OCI-LY7 (cell line): ENCODE measurements at regions not wholly inside any gene's neighbourhood (a gene's known extent, or its start where the extent isn't known, plus 50 kb on each side); places are given as distances from the start of the nearest gene placed in this dataset.

Experiments
- BruUV-seq: library from RNA; stranded (reverse); fragments of 400-500 nt; replicated peaks from 2 replicates; lab custom pipeline; 2021; lab: Mats Ljungman, UMichigan
- CTCF ChIA-PET: fragments of 300-600 bp; sonication (Branson Sonifier 250); formaldehyde crosslinking; loops from one replicate; lab custom pipeline; 2022; ENCODE audit warnings: antibody characterized with exemption; ENCODE audit not compliant: unreplicated experiment; lab: Charles Lee
- POLR2A ChIA-PET: fragments of 300-600 bp; sonication (Branson Sonifier 250); formaldehyde crosslinking; loops from one replicate; lab custom pipeline; 2022; ENCODE audit warnings: antibody characterized with exemption; lab: Charles Lee
- DNase-seq: peaks from one replicate; pipeline ENCODE4 v3.0.0-alpha.2; 2015; ENCODE audit warnings: low spot score
- H2AFZ ChIP-seq: fragments of 200-600 bp; sonication (generic), shearing (Covaris generic); 2 replicates; pipeline ENCODE4 v1.6.1; 2014; ENCODE audit warnings: mild to moderate bottlenecking, antibody characterized with exemption, low read length, moderate library complexity
- H3K27ac ChIP-seq: fragments of 200-600 bp; sonication (generic); 2 replicates; pipeline ENCODE4 v1.5.1; 2014; ENCODE audit warnings: mixed run types, low read depth, mild to moderate bottlenecking, moderate library complexity, low read length, inconsistent platforms; ENCODE audit not compliant: poor library complexity, severe bottlenecking
- H3K36me3 ChIP-seq: fragments of 200-600 bp; sonication (generic); 2 replicates; pipeline ENCODE4 v1.6.1; 2014; ENCODE audit warnings: mild to moderate bottlenecking, antibody characterized with exemption, low read length, moderate library complexity, mixed read lengths; ENCODE audit not compliant: insufficient read depth
- H3K4me1 ChIP-seq: fragments of 200-600 bp; sonication (generic); 2 replicates; pipeline ENCODE4 v1.5.1; 2014; ENCODE audit warnings: mild to moderate bottlenecking, low read length; ENCODE audit not compliant: insufficient read depth, poor library complexity, severe bottlenecking
- H3K4me2 ChIP-seq: fragments of 200-600 bp; sonication (generic); 2 replicates; pipeline ENCODE4 v1.6.1; 2014; ENCODE audit warnings: mild to moderate bottlenecking, low read length
- H3K4me3 ChIP-seq: fragments of 200-600 bp; sonication (generic); 2 replicates; pipeline ENCODE4 v1.5.1; 2014; ENCODE audit warnings: mild to moderate bottlenecking, low read depth, low read length; ENCODE audit not compliant: poor library complexity, severe bottlenecking
- H3K79me2 ChIP-seq: fragments of 200-600 bp; sonication (generic); 2 replicates; pipeline ENCODE4 v1.6.1; 2016; ENCODE audit warnings: low read depth, mild to moderate bottlenecking, low read length, moderate library complexity, mixed read lengths; ENCODE audit not compliant: insufficient read depth
- H3K9me2 ChIP-seq: fragments of 200-600 bp; sonication (generic); 2 replicates; pipeline ENCODE4 v1.6.1; 2016; ENCODE audit warnings: mild to moderate bottlenecking, low read length, mixed read lengths; ENCODE audit not compliant: insufficient read depth
- H3K9me3 ChIP-seq: fragments of 200-600 bp; sonication (generic); 2 replicates; pipeline ENCODE4 v1.6.1; 2014; ENCODE audit warnings: mild to moderate bottlenecking, mixed run types, low read length, mixed read lengths
- H4K20me1 ChIP-seq: fragments of 200-600 bp; sonication (generic); 2 replicates; pipeline ENCODE4 v1.6.1; 2014; ENCODE audit warnings: mild to moderate bottlenecking, antibody characterized with exemption, low read length, moderate library complexity, mixed read lengths; ENCODE audit not compliant: insufficient read depth
- CTCF ChIP-seq: fragments of 200-600 bp; sonication (generic); conservative IDR thresholded peaks from 2 replicates; pipeline ENCODE4 v1.5.1; 2014; ENCODE audit warnings: mild to moderate bottlenecking, antibody characterized with exemption, low read length, moderate library complexity, mixed read lengths
- EZH2phosphoT487 ChIP-seq: fragments of 200-600 bp; sonication (generic); IDR thresholded peaks from 2 replicates; pipeline ENCODE4 v1.6.1; 2018; ENCODE audit warnings: low read depth, borderline replicate concordance, mild to moderate bottlenecking, mixed run types, antibody characterized with exemption, low read length, moderate library complexity, mixed read lengths
- intact Hi-C: fragments of 100-400 bp; cut with micrococcal nuclease; formaldehyde crosslinking; loops from one replicate; pipeline ENCODE4 v1.10.0; 2022; ENCODE audit not compliant: unreplicated experiment

DNA sequence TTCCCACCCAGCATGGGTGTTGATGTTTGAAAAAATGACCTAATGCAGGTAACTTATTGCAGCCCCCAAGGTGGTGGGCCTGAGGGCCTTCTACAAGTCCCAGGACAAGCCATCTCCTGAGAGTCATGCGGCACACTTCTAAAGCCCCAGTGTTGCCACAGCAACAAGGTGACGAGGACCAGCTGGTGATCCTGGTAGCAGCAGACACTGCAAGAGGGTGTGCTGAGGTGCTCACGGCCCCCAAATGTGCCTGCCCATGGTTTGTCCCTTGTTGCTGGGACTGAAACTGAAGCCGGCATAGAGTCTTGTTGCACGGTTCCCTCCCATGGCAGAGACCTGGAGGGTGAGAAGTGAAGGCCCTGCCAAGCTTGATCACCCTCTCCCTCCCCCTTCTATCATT lies 333.2 kb upstream of the MGMT start:
- Histone ChIP-seq H4K20me1 (no peaks in the 10 kb centered on the region), H3K79me2 (no peaks in the 10 kb centered on the region), H3K4me1 (no peaks in the 10 kb centered on the region), H3K9me3 (no peaks in the 10 kb centered on the region), H3K9me2 (no peaks in the 10 kb centered on the region), H3K4me3 (no peak overlapping the region), H3K27ac (no peak overlapping the region), H2AFZ (no peak overlapping the region), H3K4me2 (no peak overlapping the region), H3K36me3 (no peaks in the 10 kb centered on the region)
- intact Hi-C loops, result no loop called here
- ChIA-PET POLR2A (no interaction called here), CTCF (no interaction called here)
- BruUV-seq, result no TSS peak
- DNase-seq, result no peak
- no peak for TF ChIP-seq CTCF
- TF ChIP-seq EZH2phosphoT487, result no peak

GRCh38 chr10:129134371-129134770 lies 332.7 kb upstream of the MGMT start:
- Histone ChIP-seq H4K20me1 (no peaks in the 10 kb centered on the region), H3K4me1 (no peaks in the 10 kb centered on the region), H3K9me3 (no peaks in the 10 kb centered on the region), H3K9me2 (no peaks in the 10 kb centered on the region), H3K36me3 (no peaks in the 10 kb centered on the region), H3K79me2 (no peaks in the 10 kb centered on the region), H2AFZ (no peak overlapping the region), H3K27ac (no peak overlapping the region), H3K4me3 (no peak overlapping the region), H3K4me2 (no peak overlapping the region)
- BruUV-seq, result no TSS peak
- TF ChIP-seq EZH2phosphoT487, result no peak
- TF ChIP-seq CTCF, result no peak
- CTCF ChIA-PET, result no interaction called here
- POLR2A ChIA-PET, result no interaction called here
- no peak for DNase-seq
- intact Hi-C loops, result no loop called here

- intact Hi-C loops, result no loop called here
- H3K4me3 ChIP-seq, result no peak overlapping the region
- TF ChIP-seq CTCF (no peak), EZH2phosphoT487 (no peak)
- H3K36me3 ChIP-seq, result no peaks in the 10 kb centered on the region
- no peak for DNase-seq
- no peak overlapping the region for H2AFZ ChIP-seq
- no peaks in the 10 kb centered on the region for H3K4me1 ChIP-seq
- H3K27ac ChIP-seq, result no peak overlapping the region
- ChIA-PET POLR2A (no interaction called here), CTCF (no interaction called here)
- BruUV-seq, result no TSS peak
- no peaks in the 10 kb centered on the region for H3K9me2 ChIP-seq
- H3K4me2 ChIP-seq, result no peak overlapping the region
- no peaks in the 10 kb centered on the region for H4K20me1 ChIP-seq
- no peaks in the 10 kb centered on the region for H3K79me2 ChIP-seq
- H3K9me3 ChIP-seq, result no peaks in the 10 kb centered on the region
These were observed 331.4 kb upstream of the MGMT start for GRCh38 chr10:129135624-129136023.
